ENCODE measurements at regions not wholly inside any gene's neighbourhood (a gene's known extent, or its start where the extent isn't known, plus 50 kb on each side); places are given as distances from the start of the nearest gene placed in this dataset.

DNA sequence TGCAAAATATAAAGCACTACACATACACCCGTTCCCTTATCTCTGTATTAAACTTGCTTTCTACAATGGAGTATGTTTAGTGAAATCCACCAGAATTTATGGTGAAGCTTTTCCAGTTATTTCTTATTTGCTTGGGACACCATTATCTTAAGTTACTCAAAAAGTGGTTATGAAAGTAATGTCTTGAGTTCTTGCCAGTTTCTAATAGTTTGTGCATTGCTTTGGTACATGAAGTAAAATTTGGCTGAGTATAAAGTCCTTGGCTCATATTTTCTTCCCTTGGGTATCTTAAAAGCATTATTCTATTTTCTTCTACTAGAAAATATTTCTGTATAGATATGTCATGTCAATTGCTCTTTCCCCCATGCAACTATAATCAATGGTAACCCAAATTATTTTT is 85.2 kb downstream of the POLR1F start:
- no peak overlapping the region for H3K9ac ChIP-seq (ENCODE audit: low read length)
- H4K20me1 ChIP-seq (ENCODE audit: low read depth, low read length) = no peaks in the 10 kb centered on the region
- no peak overlapping the region for H3K4me3 ChIP-seq (ENCODE audit: insufficient read depth, low read length, poor library complexity, severe bottlenecking)
- no peaks in the 10 kb centered on the region for H3K27me3 ChIP-seq (ENCODE audit: low read length)
- no peak overlapping the region for H3K4me2 ChIP-seq (ENCODE audit: low read depth, low read length, poor library complexity, severe bottlenecking)
- TF ChIP-seq EZH2phosphoT487 (conservative IDR thresholded peaks at IDR 0.05; ENCODE audit: low read length) = no peak
- TF ChIP-seq, protein P1, sequence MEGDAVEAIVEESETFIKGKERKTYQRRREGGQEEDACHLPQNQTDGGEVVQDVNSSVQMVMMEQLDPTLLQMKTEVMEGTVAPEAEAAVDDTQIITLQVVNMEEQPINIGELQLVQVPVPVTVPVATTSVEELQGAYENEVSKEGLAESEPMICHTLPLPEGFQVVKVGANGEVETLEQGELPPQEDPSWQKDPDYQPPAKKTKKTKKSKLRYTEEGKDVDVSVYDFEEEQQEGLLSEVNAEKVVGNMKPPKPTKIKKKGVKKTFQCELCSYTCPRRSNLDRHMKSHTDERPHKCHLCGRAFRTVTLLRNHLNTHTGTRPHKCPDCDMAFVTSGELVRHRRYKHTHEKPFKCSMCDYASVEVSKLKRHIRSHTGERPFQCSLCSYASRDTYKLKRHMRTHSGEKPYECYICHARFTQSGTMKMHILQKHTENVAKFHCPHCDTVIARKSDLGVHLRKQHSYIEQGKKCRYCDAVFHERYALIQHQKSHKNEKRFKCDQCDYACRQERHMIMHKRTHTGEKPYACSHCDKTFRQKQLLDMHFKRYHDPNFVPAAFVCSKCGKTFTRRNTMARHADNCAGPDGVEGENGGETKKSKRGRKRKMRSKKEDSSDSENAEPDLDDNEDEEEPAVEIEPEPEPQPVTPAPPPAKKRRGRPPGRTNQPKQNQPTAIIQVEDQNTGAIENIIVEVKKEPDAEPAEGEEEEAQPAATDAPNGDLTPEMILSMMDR (IDR thresholded peaks at IDR 0.05; ENCODE audit: insufficient read depth, low read length, poor library complexity, severe bottlenecking) = no peak
- H3F3A ChIP-seq (ENCODE audit: insufficient read depth) = no peaks in the 10 kb centered on the region
- H3K27ac ChIP-seq (ENCODE audit: low read depth, low read length) = no peak overlapping the region
- H3K9me3 ChIP-seq (ENCODE audit: insufficient read depth, low read length) = no peaks in the 10 kb centered on the region
- no peak overlapping the region for H2AFZ ChIP-seq (ENCODE audit: low read depth, low read length, severe bottlenecking)
- H3K9me2 ChIP-seq (replicated peaks; ENCODE audit: insufficient read depth, low read length) = no peaks in the 10 kb centered on the region; the same call in 1 of the 2 replicates
- no peaks in the 10 kb centered on the region for H3K36me3 ChIP-seq (ENCODE audit: low read length)
- H3K79me2 ChIP-seq (ENCODE audit: insufficient read depth, low read length) = no peaks in the 10 kb centered on the region

DNA sequence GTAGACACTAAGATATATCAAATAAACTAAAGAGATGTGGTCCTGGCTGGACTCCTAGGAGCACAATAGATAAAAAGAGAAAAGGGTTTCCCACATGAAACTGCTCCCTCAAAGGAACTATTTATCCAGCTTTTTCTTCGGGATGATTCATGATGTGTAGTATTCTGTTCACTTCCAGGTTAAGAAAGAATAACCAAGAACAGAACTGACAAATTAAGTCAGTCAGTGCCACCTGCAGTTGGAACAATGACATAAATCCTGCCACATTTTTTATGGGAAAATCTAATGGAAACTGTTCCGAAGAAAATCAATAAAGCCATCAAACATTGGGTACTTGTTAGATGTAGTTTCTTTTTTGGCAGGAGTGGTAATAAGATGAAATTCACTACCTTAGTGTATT is 87.1 kb downstream of the POLR1F start:
- TF ChIP-seq, protein P1 (IDR thresholded peaks at IDR 0.05; ENCODE audit: insufficient read depth, low read length, poor library complexity, severe bottlenecking) = no peak
- no peaks in the 10 kb centered on the region for H3K9me3 ChIP-seq (ENCODE audit: insufficient read depth, low read length)
- no peak overlapping the region for H3K9ac ChIP-seq (ENCODE audit: low read length)
- H3K4me2 ChIP-seq (ENCODE audit: low read depth, low read length, poor library complexity, severe bottlenecking) = no peak overlapping the region
- no peaks in the 10 kb centered on the region for H3K36me3 ChIP-seq (ENCODE audit: low read length)
- H4K20me1 ChIP-seq (ENCODE audit: low read depth, low read length) = no peaks in the 10 kb centered on the region
- no peaks in the 10 kb centered on the region for H3F3A ChIP-seq (ENCODE audit: insufficient read depth)
- H3K27me3 ChIP-seq (ENCODE audit: low read length) = no peaks in the 10 kb centered on the region
- H3K4me3 ChIP-seq (ENCODE audit: insufficient read depth, low read length, poor library complexity, severe bottlenecking) = no peak overlapping the region
- no peak overlapping the region for H2AFZ ChIP-seq (ENCODE audit: low read depth, low read length, severe bottlenecking)
- no peaks in the 10 kb centered on the region for H3K79me2 ChIP-seq (ENCODE audit: insufficient read depth, low read length)
- H3K27ac ChIP-seq (ENCODE audit: low read depth, low read length) = no peak overlapping the region
- no peaks in the 10 kb centered on the region; the same call in 1 of the 2 replicates for H3K9me2 ChIP-seq (replicated peaks; ENCODE audit: insufficient read depth, low read length)

DNA sequence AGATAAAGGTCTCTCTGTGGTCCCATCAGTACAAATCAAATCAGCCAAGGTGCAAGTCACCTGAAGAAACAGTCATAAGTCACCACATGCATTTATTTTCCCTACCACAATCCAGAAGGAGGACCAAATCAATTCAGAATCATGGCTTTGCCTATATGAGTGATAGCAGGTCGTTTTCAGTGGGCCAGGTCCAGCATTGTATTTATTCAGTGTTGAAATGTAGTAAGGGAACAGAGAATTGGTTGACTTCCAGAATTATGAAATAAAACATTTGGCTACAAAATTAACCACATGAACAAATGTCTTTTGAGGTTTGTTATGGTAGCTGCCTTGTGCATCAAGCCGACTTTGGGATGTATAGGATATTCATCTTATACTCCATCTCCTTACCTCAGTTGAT is 88.4 kb downstream of the POLR1F start:
- no peaks in the 10 kb centered on the region; the same call in 1 of the 2 replicates for H3K9me2 ChIP-seq (replicated peaks; ENCODE audit: insufficient read depth, low read length)
- no peak overlapping the region for H3K27ac ChIP-seq (ENCODE audit: low read depth, low read length)
- H3K9me3 ChIP-seq (ENCODE audit: insufficient read depth, low read length) = no peaks in the 10 kb centered on the region
- no peaks in the 10 kb centered on the region for H3K36me3 ChIP-seq (ENCODE audit: low read length)
- no peak overlapping the region for H3K9ac ChIP-seq (ENCODE audit: low read length)
- no peak overlapping the region for H3K4me3 ChIP-seq (ENCODE audit: insufficient read depth, low read length, poor library complexity, severe bottlenecking)
- no peak overlapping the region for H2AFZ ChIP-seq (ENCODE audit: low read depth, low read length, severe bottlenecking)
- no peaks in the 10 kb centered on the region for H3K27me3 ChIP-seq (ENCODE audit: low read length)
- TF ChIP-seq EZH2phosphoT487 (conservative IDR thresholded peaks at IDR 0.05; ENCODE audit: low read length) = no peak
- TF ChIP-seq, protein P1 (IDR thresholded peaks at IDR 0.05; ENCODE audit: insufficient read depth, low read length, poor library complexity, severe bottlenecking) = no peak
- no peaks in the 10 kb centered on the region for H3K79me2 ChIP-seq (ENCODE audit: insufficient read depth, low read length)
- no peaks in the 10 kb centered on the region for H3F3A ChIP-seq (ENCODE audit: insufficient read depth)
- H3K4me2 ChIP-seq (ENCODE audit: low read depth, low read length, poor library complexity, severe bottlenecking) = no peak overlapping the region
- H4K20me1 ChIP-seq (ENCODE audit: low read depth, low read length) = no peaks in the 10 kb centered on the region
